ENCODE measurements at regions not wholly inside any gene's neighbourhood (a gene's known extent, or its start where the extent isn't known, plus 50 kb on each side); places are given as distances from the start of the nearest gene placed in this dataset.

- TF ChIP-seq CTCF (IDR thresholded peaks at IDR 0.05) (no peak), ZFX (IDR thresholded peaks at IDR 0.05; ENCODE audit: borderline replicate concordance) (no peak)
These were observed 231.2 kb downstream of the VRK1 start for GRCh38 chr14:97028382-97028781.
